Nephron (organoid): ENCODE measurements at regions not wholly inside any gene's neighbourhood (a gene's known extent, or its start where the extent isn't known, plus 50 kb on each side); places are given as distances from the start of the nearest gene placed in this dataset.
A peak's percentile ranks its signal among the peaks of the same experiment; 100 is the strongest.

Experiments
- H3K27ac Mint-ChIP-seq, 3 experiments: 2 replicates each; pipeline ENCODE4 v1.8.0; 2020; ENCODE audit warnings: mixed read lengths in 3 of 3, mild to moderate bottlenecking in 2 of 3, moderate library complexity in 1 of 3
- H3K27me3 Mint-ChIP-seq: 2 replicates; pipeline ENCODE4 v1.8.0; 2021; ENCODE audit warnings: low read depth, mild to moderate bottlenecking, moderate library complexity, mixed read lengths
- H3K36me3 Mint-ChIP-seq: 2 replicates; pipeline ENCODE4 v1.8.0; 2020; ENCODE audit warnings: low read depth, mixed read lengths
- H3K4me1 Mint-ChIP-seq: 2 replicates; pipeline ENCODE4 v1.8.0; 2020; ENCODE audit warnings: mixed read lengths
- H3K4me3 Mint-ChIP-seq, 3 experiments: 2 replicates each; pipeline ENCODE4 v1.8.0; 2020; ENCODE audit warnings: mild to moderate bottlenecking in 3 of 3, mixed read lengths in 3 of 3, moderate library complexity in 2 of 3
- H3K9me3 Mint-ChIP-seq: 2 replicates; pipeline ENCODE4 v1.8.0; 2020; ENCODE audit warnings: mixed read lengths
- CTCF ChIP-seq, 3 experiments: fragments of 200-600 bp; sonication (generic); IDR thresholded peaks; one replicate each; pipeline ENCODE4 v1.5.0; 2021; ENCODE audit warnings: antibody characterized with exemption in 3 of 3; ENCODE audit not compliant: unreplicated experiment in 3 of 3

GRCh38 chr15:89406940-89407607 lies 72.5 kb upstream of the POLG start:
- Mint-ChIP-seq H3K4me3 (no peak overlapping the region), H3K4me1 (peaks cover 25% of the 10 kb centered on the region), H3K9me3 (no peaks in the 10 kb centered on the region), H3K27me3 (peaks cover 100% of the 10 kb centered on the region), H3K27ac (no peak overlapping the region), H3K36me3 (no peaks in the 10 kb centered on the region)
- TF ChIP-seq CTCF (IDR thresholded peaks at IDR 0.05; ENCODE audit: unreplicated experiment in 3 of 3), result no peak

GRCh38 chr15:89406218-89406939 lies 71.8 kb upstream of the POLG start:
- Mint-ChIP-seq H3K27ac (no peak overlapping the region), H3K4me1 (peaks cover 32% of the 10 kb centered on the region), H3K9me3 (no peaks in the 10 kb centered on the region), H3K27me3 (peaks cover 100% of the 10 kb centered on the region), H3K36me3 (no peaks in the 10 kb centered on the region), H3K4me3 (peak overlapping the region in 1 of 3 experiments; percentile 59)
- TF ChIP-seq CTCF (IDR thresholded peaks at IDR 0.05; ENCODE audit: unreplicated experiment in 3 of 3), result no peak

GRCh38 chr15:89405494-89405893 lies 70.9 kb upstream of the POLG start:
- no peak for TF ChIP-seq CTCF (IDR thresholded peaks at IDR 0.05; ENCODE audit: unreplicated experiment in 3 of 3)
- Mint-ChIP-seq H3K27ac (no peak overlapping the region), H3K36me3 (no peaks in the 10 kb centered on the region), H3K27me3 (peaks cover 100% of the 10 kb centered on the region), H3K4me1 (peaks cover 40% of the 10 kb centered on the region), H3K9me3 (no peaks in the 10 kb centered on the region), H3K4me3 (no peak overlapping the region)

GRCh38 chr15:89404023-89404422 lies 69.4 kb upstream of the POLG start:
- peaks cover 42% of the 10 kb centered on the region for H3K4me1 Mint-ChIP-seq
- no peak for TF ChIP-seq CTCF (IDR thresholded peaks at IDR 0.05; ENCODE audit: unreplicated experiment in 3 of 3)
- H3K27me3 Mint-ChIP-seq, result peaks cover 97% of the 10 kb centered on the region
- H3K9me3 Mint-ChIP-seq, result no peaks in the 10 kb centered on the region
- H3K27ac Mint-ChIP-seq, result no peak overlapping the region
- no peak overlapping the region for H3K4me3 Mint-ChIP-seq
- H3K36me3 Mint-ChIP-seq, result no peaks in the 10 kb centered on the region

GRCh38 chr15:89402518-89402805 lies 67.8 kb upstream of the POLG start:
- Mint-ChIP-seq H3K36me3 (no peaks in the 10 kb centered on the region), H3K27me3 (peaks cover 97% of the 10 kb centered on the region), H3K27ac (no peak overlapping the region), H3K4me3 (no peak overlapping the region), H3K4me1 (peaks cover 29% of the 10 kb centered on the region), H3K9me3 (no peaks in the 10 kb centered on the region)
- no peak for TF ChIP-seq CTCF (IDR thresholded peaks at IDR 0.05; ENCODE audit: unreplicated experiment in 3 of 3)
